ENCODE measurements at regions not wholly inside any gene's neighbourhood (a gene's known extent, or its start where the extent isn't known, plus 50 kb on each side); places are given as distances from the start of the nearest gene placed in this dataset.

GRCh38 chr5:152990217-152990616 lies 500.3 kb upstream of the GRIA1 start:
- Histone ChIP-seq H3K27ac (no peak overlapping the region), H3K4me3 (ENCODE audit: low read depth, low read length) (no peak overlapping the region), H3K27me3 (replicated peaks) (no peaks in the 10 kb centered on the region), H3K36me3 (replicated peaks) (no peaks in the 10 kb centered on the region)
- no peak for DNase-seq
- TF ChIP-seq CTCF (IDR thresholded peaks at IDR 0.05; ENCODE audit: low read depth, low read length, missing control alignments): no peak
- in situ Hi-C loops (cut with HindIII; ENCODE audit: low pct_ligation_motif_present, low sequenced_read_pairs): no loop called here

GRCh38 chr5:152990649-152991048 lies 499.8 kb upstream of the GRIA1 start:
- DNase-seq: no peak
- H3K27me3 ChIP-seq (replicated peaks): no peaks in the 10 kb centered on the region
- in situ Hi-C loops (cut with HindIII; ENCODE audit: low pct_ligation_motif_present, low sequenced_read_pairs): no loop called here
- H3K36me3 ChIP-seq (replicated peaks): no peaks in the 10 kb centered on the region
- H3K4me3 ChIP-seq (ENCODE audit: low read depth, low read length): no peak overlapping the region
- no peak for TF ChIP-seq CTCF (IDR thresholded peaks at IDR 0.05; ENCODE audit: low read depth, low read length, missing control alignments)
- no peak overlapping the region for H3K27ac ChIP-seq

- Histone ChIP-seq H3K27ac (no peak overlapping the region), H3K4me3 (ENCODE audit: low read depth, low read length) (no peak overlapping the region), H3K36me3 (replicated peaks) (no peaks in the 10 kb centered on the region), H3K27me3 (replicated peaks) (no peaks in the 10 kb centered on the region)
- no peak for DNase-seq
- in situ Hi-C loops (cut with HindIII; ENCODE audit: low pct_ligation_motif_present, low sequenced_read_pairs): no loop called here
- no peak for TF ChIP-seq CTCF (IDR thresholded peaks at IDR 0.05; ENCODE audit: low read depth, low read length, missing control alignments)
Observed at GRCh38 chr5:152994033-152994680, 496.3 kb upstream of the GRIA1 start.

GRCh38 chr5:152995214-152995725 lies 495.2 kb upstream of the GRIA1 start:
- Histone ChIP-seq H3K27ac (no peak overlapping the region), H3K4me3 (ENCODE audit: low read depth, low read length) (no peak overlapping the region), H3K27me3 (replicated peaks) (no peaks in the 10 kb centered on the region), H3K36me3 (replicated peaks) (no peaks in the 10 kb centered on the region)
- in situ Hi-C loops (cut with HindIII; ENCODE audit: low pct_ligation_motif_present, low sequenced_read_pairs): no loop called here
- no peak for TF ChIP-seq CTCF (IDR thresholded peaks at IDR 0.05; ENCODE audit: low read depth, low read length, missing control alignments)
- DNase-seq: no peak

GRCh38 chr5:153005711-153006110 lies 484.8 kb upstream of the GRIA1 start:
- TF ChIP-seq CTCF (IDR thresholded peaks at IDR 0.05; ENCODE audit: low read depth, low read length, missing control alignments): no peak
- no peak for DNase-seq
- Histone ChIP-seq H3K27me3 (replicated peaks) (no peaks in the 10 kb centered on the region), H3K27ac (no peak overlapping the region), H3K36me3 (replicated peaks) (no peaks in the 10 kb centered on the region), H3K4me3 (ENCODE audit: low read depth, low read length) (no peak overlapping the region)
- in situ Hi-C loops (cut with HindIII; ENCODE audit: low pct_ligation_motif_present, low sequenced_read_pairs): no loop called here

- in situ Hi-C loops (cut with HindIII; ENCODE audit: low pct_ligation_motif_present, low sequenced_read_pairs): no loop called here
Observed at GRCh38 chr5:153006681-153007080, 483.8 kb upstream of the GRIA1 start.

More at GRCh38 chr5:153006681-153007080, 483.8 kb upstream of the GRIA1 start:
- Histone ChIP-seq H3K36me3 (replicated peaks) (no peaks in the 10 kb centered on the region), H3K27ac (no peak overlapping the region), H3K4me3 (ENCODE audit: low read depth, low read length) (no peak overlapping the region), H3K27me3 (replicated peaks) (no peaks in the 10 kb centered on the region)
- DNase-seq: no peak
- TF ChIP-seq CTCF (IDR thresholded peaks at IDR 0.05; ENCODE audit: low read depth, low read length, missing control alignments): no peak

Data from brain microvascular endothelial cell (primary cell).